ENCODE measurements at regions not wholly inside any gene's neighbourhood (a gene's known extent, or its start where the extent isn't known, plus 50 kb on each side); places are given as distances from the start of the nearest gene placed in this dataset.

DNA sequence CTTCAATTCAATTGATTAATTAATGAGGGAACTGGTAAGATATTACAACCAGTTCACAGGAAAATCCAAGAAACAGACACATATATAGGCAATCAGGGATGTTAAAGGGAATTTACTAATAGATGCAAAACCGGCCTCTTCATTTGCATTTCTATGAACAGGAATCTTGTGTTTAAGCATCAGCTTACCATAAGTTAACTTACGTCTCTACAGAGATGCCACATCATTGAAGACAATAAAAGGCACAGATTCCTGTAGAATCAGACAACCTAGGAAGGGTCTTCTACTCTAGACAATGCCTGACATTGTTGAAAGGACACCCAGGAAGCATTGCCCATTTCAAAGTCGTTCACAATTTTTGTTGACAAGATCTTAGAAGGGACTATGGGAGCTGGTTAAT, 93.0 kb upstream of the EPCAM start:
- TF ChIP-seq YY1 (IDR thresholded peaks at IDR 0.05; ENCODE audit: insufficient read depth, insufficient read length): no peak
- no peak for TF ChIP-seq SUZ12 (IDR thresholded peaks at IDR 0.05; ENCODE audit: extremely low read depth, insufficient read depth, insufficient read length)
- TF ChIP-seq ZNF274 (IDR thresholded peaks at IDR 0.05; ENCODE audit: low read depth, low read length): no peak
